DND-41 (cell line): ENCODE measurements at regions not wholly inside any gene's neighbourhood (a gene's known extent, or its start where the extent isn't known, plus 50 kb on each side); places are given as distances from the start of the nearest gene placed in this dataset.
A peak's percentile ranks its signal among the peaks of the same experiment; 100 is the strongest.
"Not testable (repeated sequence)": the region's sequence is repeated elsewhere in the genome, so short reads cannot be mapped to it uniquely, and the experiment has no call there.

Source experiments
- ATAC-seq: fragments of 200-7000 bp; cut with Tn5 transposase; 3 replicates; pipeline ENCODE4 v1.9.1; 2021; ENCODE audit warnings: low read depth; ENCODE audit not compliant: insufficient read depth
- DNase-seq: peaks from one replicate; pipeline ENCODE4 v3.0.0-alpha.2; 2020
- H2AFZ ChIP-seq: 2 replicates; pipeline ENCODE4 v1.6.0; 2012; ENCODE audit warnings: low read depth, low read length
- H3K27ac ChIP-seq: 2 replicates; pipeline ENCODE4 v1.5.1; 2012; ENCODE audit warnings: low read length, inconsistent platforms
- H3K27me3 ChIP-seq: fragments of 200-600 bp; sonication (generic); 2 replicates; pipeline ENCODE4 v1.6.0; 2012; ENCODE audit warnings: low read length, mild to moderate bottlenecking, inconsistent platforms; ENCODE audit not compliant: insufficient read depth, poor library complexity
- H3K36me3 ChIP-seq: 2 replicates; pipeline ENCODE4 v1.5.1; 2012; ENCODE audit warnings: low read length, inconsistent platforms; ENCODE audit not compliant: insufficient read depth
- H3K4me1 ChIP-seq: 2 replicates; pipeline ENCODE4 v1.5.1; 2012; ENCODE audit warnings: mild to moderate bottlenecking, low read length; ENCODE audit not compliant: insufficient read depth
- H3K4me2 ChIP-seq: 2 replicates; pipeline ENCODE4 v1.6.0; 2012; ENCODE audit warnings: mild to moderate bottlenecking, moderate library complexity, low read length, inconsistent platforms; ENCODE audit not compliant: insufficient read depth
- H3K4me3 ChIP-seq, 2 experiments: fragments of 200-600 bp in 1 of 2; shearing (Covaris generic) in 1 of 2; 2 replicates each; pipeline ENCODE4 v1.5.1; 2012 to 2016; ENCODE audit warnings: inconsistent platforms in 2 of 2, low read length in 2 of 2, mild to moderate bottlenecking in 2 of 2, low read depth in 1 of 2, moderate library complexity in 1 of 2
- H3K79me2 ChIP-seq: 2 replicates; pipeline ENCODE4 v1.6.0; 2012; ENCODE audit warnings: low read length, inconsistent platforms; ENCODE audit not compliant: insufficient read depth
- H3K9ac ChIP-seq: 2 replicates; pipeline ENCODE4 v1.6.0; 2012; ENCODE audit warnings: low read depth, mild to moderate bottlenecking, inconsistent platforms, low read length, moderate library complexity
- H3K9me3 ChIP-seq: 2 replicates; pipeline ENCODE4 v1.5.1; 2012; ENCODE audit warnings: low read length, moderate library complexity, mild to moderate bottlenecking, inconsistent platforms; ENCODE audit not compliant: insufficient read depth, severe bottlenecking
- H4K20me1 ChIP-seq: 2 replicates; pipeline ENCODE4 v1.6.0; 2012; ENCODE audit warnings: low read length; ENCODE audit not compliant: insufficient read depth
- TF ChIP-seq, protein P1 (sequence below): IDR thresholded peaks from 2 replicates; pipeline ENCODE4 v1.5.1; 2012; ENCODE audit warnings: borderline replicate concordance, low read length, moderate library complexity, mild to moderate bottlenecking; ENCODE audit not compliant: poor library complexity, severe bottlenecking; ENCODE audit errors: extremely low read depth

DNA sequence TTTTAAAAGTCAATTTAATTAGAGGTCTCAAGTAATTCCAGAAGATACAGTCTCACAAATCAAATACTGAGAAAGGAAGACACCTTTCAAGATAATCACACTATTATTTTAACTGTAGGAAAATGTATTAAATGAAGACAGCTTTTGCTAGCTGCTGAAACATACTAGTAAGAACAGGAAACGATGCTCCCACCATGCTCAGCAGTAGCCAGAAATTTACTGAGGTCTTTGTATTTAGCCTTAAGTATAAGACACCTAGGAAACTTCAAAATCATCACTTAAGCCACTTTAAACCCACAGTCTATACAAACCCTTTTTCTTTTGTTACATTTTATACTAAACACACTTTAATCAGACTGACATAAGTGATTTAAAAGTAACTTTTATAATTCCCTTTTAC, 72.7 kb upstream of the NPIPB12 start:
- not testable (repeated sequence) for DNase-seq, H3K4me3 ChIP-seq, H3K4me1 ChIP-seq, H3K4me2 ChIP-seq, H2AFZ ChIP-seq, H3K9ac ChIP-seq, H3K9me3 ChIP-seq, H3K27ac ChIP-seq, H3K27me3 ChIP-seq
- Histone ChIP-seq H3K79me2 (peaks cover 77% of the 10 kb centered on the region), H4K20me1 (peaks cover 16% of the 10 kb centered on the region), H3K36me3 (peaks cover 15% of the 10 kb centered on the region)
- ATAC-seq: 0 out of 3 replicates have a peak, but pooled peaks have one; percentile 42

DNA sequence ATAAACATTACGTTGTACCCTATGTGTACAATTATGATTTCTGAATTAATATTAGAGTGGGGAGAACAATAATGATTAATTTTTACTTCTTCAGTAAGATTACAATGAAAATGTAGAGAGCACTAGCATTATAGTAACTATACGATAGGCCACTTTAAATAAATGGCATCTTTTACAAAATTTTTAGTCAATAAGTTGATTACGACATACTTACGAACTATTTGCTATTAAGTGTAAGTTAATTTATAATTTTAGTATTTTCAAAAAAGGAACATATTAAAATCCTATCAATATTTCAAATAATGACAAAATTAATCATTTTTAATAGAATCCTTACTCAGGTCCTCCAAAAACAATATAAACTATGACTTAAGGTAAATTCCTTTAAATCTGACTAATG, 75.6 kb upstream of the NPIPB12 start:
- H3K4me1 ChIP-seq, H3K4me2 ChIP-seq, H3K9ac ChIP-seq, ATAC-seq, H3K4me3 ChIP-seq, H3K9me3 ChIP-seq, H3K27ac ChIP-seq, H2AFZ ChIP-seq, DNase-seq, H3K27me3 ChIP-seq: not testable (repeated sequence)
- H4K20me1 ChIP-seq: peaks cover 10% of the 10 kb centered on the region
- H3K79me2 ChIP-seq: peaks cover 81% of the 10 kb centered on the region
- H3K36me3 ChIP-seq: peaks cover 15% of the 10 kb centered on the region

DNA sequence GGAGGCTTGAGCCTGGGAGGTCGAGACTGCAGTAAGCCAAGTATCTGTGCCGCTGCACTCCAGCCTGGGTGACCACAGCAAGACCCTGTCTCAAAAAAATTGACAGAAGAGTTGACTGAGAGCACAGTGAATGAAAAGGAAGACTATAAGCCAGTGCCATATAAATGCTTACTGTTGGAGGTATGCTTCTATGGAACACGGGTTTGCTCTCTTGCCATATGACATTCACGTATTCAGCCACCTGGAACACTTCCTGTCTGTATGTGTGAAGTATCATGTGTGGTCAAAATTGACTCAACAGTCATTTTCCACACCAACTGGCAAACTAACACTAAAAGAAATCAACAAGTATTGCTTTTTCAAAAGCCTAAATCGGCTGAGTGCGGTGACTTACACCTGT, 71.1 kb upstream of the SPN start:
- H3K27me3 ChIP-seq, H3K36me3 ChIP-seq, H3K4me3 ChIP-seq, H3K4me2 ChIP-seq, H3K9me3 ChIP-seq, H2AFZ ChIP-seq, ATAC-seq: not testable (repeated sequence)
- peaks cover 83% of the 10 kb centered on the region for H3K79me2 ChIP-seq
- H4K20me1 ChIP-seq: peaks cover 15% of the 10 kb centered on the region
- H3K4me1 ChIP-seq: peaks cover 27% of the 10 kb centered on the region
- peak overlapping the region; percentile 57; the same call in 1 of the 2 replicates for H3K27ac ChIP-seq
- 0 out of 2 replicates have a peak overlapping the region, but pooled peaks have one; percentile 3 for H3K9ac ChIP-seq
- peak; percentile 41 for DNase-seq

DNA sequence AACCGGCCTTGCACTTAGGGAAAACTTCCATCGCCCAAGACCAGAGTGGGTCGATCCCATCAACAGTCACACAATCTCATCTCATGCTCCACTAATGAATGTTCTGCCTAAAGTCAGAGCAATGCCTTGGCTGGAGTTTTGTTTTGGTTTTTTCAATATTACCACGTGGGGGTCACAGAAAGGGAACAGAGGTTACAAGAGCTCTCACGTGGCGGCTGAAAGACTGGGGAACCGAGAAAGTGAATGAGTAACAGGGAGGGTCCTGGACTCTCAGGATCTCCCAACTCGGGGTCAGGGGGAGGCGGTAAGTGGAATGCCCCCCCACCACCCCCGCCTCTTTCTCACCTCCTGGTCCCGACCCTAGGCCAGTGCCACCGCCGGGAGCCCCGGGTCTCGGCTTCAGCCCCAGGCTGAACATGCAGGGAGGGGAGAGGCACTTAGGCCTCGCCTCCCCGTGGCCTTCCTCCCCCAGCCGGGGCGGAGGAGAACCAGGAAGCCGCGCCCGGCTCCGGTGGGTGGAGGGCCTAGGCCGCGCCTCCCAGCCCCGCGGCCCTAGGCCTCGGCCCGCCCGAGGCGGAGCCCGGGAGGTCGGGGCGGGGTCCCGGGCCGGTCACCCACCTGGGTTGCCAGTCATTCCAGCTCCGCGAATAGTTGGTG, 68.7 kb upstream of the SPN start:
- H3K27ac ChIP-seq: peak overlapping the region; percentile 63
- H3K9me3 ChIP-seq, H2AFZ ChIP-seq, H3K36me3 ChIP-seq, H4K20me1 ChIP-seq, H3K27me3 ChIP-seq: not testable (repeated sequence)
- peaks cover 81% of the 10 kb centered on the region for H3K79me2 ChIP-seq
- H3K4me1 ChIP-seq: peaks cover 31% of the 10 kb centered on the region
- DNase-seq: peak; percentile 75
- H3K4me3 ChIP-seq: peak overlapping the region; percentile 69 to 73; a peak in 3 of 4 replicates
- peak overlapping the region; percentile 81 for H3K9ac ChIP-seq
- H3K4me2 ChIP-seq: peak overlapping the region; percentile 70
- peak; percentile 83 for ATAC-seq

DNA sequence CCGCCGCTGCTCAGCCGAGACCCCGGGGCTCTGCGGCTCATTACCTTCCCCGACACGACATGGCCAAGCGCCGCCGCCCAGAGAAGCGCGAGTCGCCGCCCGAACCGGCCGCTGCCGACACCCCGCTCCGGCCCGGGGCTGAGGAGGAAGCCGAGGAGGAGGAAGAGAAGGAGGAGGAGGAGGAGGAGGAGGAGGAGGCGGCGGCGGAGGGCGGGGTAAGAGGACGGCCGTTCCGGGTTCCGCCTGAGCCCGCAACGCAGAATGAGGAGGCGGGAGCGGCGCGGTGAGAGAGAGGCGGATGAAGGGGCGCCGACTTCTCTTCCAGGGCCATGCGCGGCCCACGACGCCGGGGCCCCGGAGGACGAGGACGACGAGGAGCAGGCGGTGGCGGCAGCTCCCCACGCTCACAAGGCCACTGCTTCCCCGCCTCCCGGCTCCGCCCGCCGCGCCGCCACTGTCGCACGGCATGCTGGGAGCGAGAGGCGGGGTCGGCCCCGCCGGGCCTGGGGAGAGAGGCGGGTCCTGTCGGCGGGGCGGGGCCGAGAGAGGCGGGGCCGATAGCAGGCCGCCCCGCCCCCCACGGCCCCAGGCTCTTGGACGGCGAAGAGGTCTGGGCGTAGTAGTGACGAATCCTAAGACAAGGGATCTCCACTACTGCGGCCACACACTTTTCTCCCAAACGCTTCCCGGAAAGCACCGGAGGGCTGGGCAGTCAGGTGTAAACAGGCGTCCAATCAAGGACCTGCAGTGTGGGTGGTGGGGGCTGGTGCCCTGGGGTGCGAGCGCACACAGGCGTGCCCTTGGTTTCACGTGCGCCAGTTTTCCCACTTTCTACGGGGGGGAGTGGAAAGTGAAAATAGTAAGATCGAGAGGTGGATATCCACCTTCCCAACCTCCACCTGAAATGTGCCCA, 67.9 kb upstream of the SPN start:
- not testable (repeated sequence) for H3K27me3 ChIP-seq
- peaks cover 39% of the 10 kb centered on the region for H3K4me1 ChIP-seq
- DNase-seq: peak; percentile 87

DNA sequence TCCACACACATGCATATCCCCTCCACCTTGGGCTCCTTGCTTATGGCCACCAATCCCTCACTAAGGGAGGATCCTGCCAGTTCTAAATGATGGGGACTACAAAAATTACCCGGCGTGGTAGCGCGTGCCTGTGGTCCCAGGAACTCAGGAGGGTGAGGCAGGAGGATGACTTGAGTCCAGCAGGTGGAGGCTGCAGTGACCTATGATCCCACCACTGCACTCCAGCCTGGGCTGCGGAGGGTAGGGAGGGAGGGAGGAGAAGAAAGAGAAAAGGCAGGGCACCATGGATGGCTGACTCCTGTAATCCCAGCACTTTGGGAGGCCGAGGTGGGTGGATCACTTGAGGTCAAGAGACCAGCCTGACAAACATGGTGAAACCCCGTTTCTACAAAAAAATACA, 66.0 kb upstream of the SPN start:
- not testable (repeated sequence) for H3K27ac ChIP-seq, H2AFZ ChIP-seq, ATAC-seq, H3K36me3 ChIP-seq, DNase-seq, H3K9me3 ChIP-seq, H3K4me2 ChIP-seq, H3K9ac ChIP-seq, H3K4me3 ChIP-seq, H3K27me3 ChIP-seq
- peaks cover 78% of the 10 kb centered on the region for H3K79me2 ChIP-seq
- H3K4me1 ChIP-seq: peaks cover 50% of the 10 kb centered on the region
- H4K20me1 ChIP-seq: peaks cover 15% of the 10 kb centered on the region

More for the DNA sequence above, 67.9 kb upstream of the SPN start:
- peak overlapping the region; percentile 69 to 73 for H3K4me3 ChIP-seq
- H3K36me3 ChIP-seq, H4K20me1 ChIP-seq, H3K9me3 ChIP-seq: not testable (repeated sequence)
- peak overlapping the region; percentile 88 for H3K27ac ChIP-seq
- peak; percentile 75 for ATAC-seq
- peak overlapping the region; percentile 70 for H3K4me2 ChIP-seq
- H3K79me2 ChIP-seq: peaks cover 80% of the 10 kb centered on the region
- peak overlapping the region; percentile 61 for H2AFZ ChIP-seq
- TF ChIP-seq, protein P1, sequence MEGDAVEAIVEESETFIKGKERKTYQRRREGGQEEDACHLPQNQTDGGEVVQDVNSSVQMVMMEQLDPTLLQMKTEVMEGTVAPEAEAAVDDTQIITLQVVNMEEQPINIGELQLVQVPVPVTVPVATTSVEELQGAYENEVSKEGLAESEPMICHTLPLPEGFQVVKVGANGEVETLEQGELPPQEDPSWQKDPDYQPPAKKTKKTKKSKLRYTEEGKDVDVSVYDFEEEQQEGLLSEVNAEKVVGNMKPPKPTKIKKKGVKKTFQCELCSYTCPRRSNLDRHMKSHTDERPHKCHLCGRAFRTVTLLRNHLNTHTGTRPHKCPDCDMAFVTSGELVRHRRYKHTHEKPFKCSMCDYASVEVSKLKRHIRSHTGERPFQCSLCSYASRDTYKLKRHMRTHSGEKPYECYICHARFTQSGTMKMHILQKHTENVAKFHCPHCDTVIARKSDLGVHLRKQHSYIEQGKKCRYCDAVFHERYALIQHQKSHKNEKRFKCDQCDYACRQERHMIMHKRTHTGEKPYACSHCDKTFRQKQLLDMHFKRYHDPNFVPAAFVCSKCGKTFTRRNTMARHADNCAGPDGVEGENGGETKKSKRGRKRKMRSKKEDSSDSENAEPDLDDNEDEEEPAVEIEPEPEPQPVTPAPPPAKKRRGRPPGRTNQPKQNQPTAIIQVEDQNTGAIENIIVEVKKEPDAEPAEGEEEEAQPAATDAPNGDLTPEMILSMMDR: peak; percentile 12
- peak overlapping the region; percentile 81 for H3K9ac ChIP-seq
